ENCODE measurements at regions not wholly inside any gene's neighbourhood (a gene's known extent, or its start where the extent isn't known, plus 50 kb on each side); places are given as distances from the start of the nearest gene placed in this dataset.

GRCh38 chr12:89194683-89195082 is 157.6 kb downstream of the DUSP6 start:
- TF ChIP-seq POLR2AphosphoS5 (IDR thresholded peaks at IDR 0.05; ENCODE audit: low read depth, low read length) (no peak), POLR2A (IDR thresholded peaks at IDR 0.05; ENCODE audit: low read depth, low read length) (no peak)

Measured in GM12892 (cell line).